ENCODE measurements at regions not wholly inside any gene's neighbourhood (a gene's known extent, or its start where the extent isn't known, plus 50 kb on each side); places are given as distances from the start of the nearest gene placed in this dataset.
"Not testable (repeated sequence)": the region's sequence is repeated elsewhere in the genome, so short reads cannot be mapped to it uniquely, and the experiment has no call there.

DNA sequence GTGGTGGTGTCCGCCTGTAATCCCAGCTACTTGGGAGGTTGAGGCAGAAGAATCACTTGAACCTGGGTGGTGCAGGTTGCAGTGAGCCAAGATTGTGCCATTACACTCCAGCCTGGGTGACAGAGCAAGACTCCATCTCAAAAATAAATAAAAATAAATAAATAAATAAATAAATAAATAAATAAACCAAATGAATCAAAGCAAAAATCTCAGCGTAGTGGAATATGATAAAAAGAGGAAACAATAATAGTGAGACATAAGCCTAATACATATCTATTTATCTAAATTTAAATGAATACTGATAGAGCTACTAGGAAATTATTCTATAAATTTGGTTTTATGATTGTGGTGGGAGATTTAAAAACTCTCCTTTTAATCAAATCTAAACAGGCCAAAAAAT lies 124.2 kb downstream of the B3GNT2 start:
- H3K9me3 ChIP-seq (ENCODE audit: control insufficient read depth, low read length); H3K27me3 ChIP-seq (ENCODE audit: control insufficient read depth, insufficient read depth, low read length); H3K9ac ChIP-seq (ENCODE audit: low read length); H3K4me1 ChIP-seq (ENCODE audit: control insufficient read depth, insufficient read depth, low read length); H3K36me3 ChIP-seq (ENCODE audit: control insufficient read depth, insufficient read depth, low read length); H3K4me3 ChIP-seq (ENCODE audit: low read length): not testable (repeated sequence)

DNA sequence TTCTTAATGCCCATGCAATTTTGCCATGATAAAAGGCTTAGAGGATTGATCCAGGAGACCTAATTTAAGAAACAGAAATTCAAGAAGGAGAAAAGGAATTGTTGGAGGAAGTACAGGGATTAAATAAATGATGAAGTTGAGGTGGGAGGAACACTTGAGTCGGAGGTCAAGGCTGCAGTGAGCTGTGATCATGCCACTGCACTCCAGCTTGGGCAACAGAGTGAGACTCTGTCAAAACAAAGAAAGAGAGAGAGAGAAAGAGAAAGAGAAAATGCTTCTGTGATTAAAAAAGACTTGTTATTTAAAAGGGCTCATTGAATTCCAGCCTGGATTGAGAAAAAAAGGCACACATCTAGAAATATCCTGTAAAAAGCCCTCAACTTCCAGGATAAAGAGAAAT lies 123.2 kb downstream of the B3GNT2 start:
- no peaks in the 10 kb centered on the region for H3K4me1 ChIP-seq (ENCODE audit: control insufficient read depth, insufficient read depth, low read length)
- H3K9ac ChIP-seq (ENCODE audit: low read length): no peak overlapping the region
- no peaks in the 10 kb centered on the region for H3K9me3 ChIP-seq (ENCODE audit: control insufficient read depth, low read length)
- no peaks in the 10 kb centered on the region for H3K27me3 ChIP-seq (ENCODE audit: control insufficient read depth, insufficient read depth, low read length)
- H3K4me3 ChIP-seq (ENCODE audit: low read length): no peak overlapping the region
- no peaks in the 10 kb centered on the region for H3K36me3 ChIP-seq (ENCODE audit: control insufficient read depth, insufficient read depth, low read length)

DNA sequence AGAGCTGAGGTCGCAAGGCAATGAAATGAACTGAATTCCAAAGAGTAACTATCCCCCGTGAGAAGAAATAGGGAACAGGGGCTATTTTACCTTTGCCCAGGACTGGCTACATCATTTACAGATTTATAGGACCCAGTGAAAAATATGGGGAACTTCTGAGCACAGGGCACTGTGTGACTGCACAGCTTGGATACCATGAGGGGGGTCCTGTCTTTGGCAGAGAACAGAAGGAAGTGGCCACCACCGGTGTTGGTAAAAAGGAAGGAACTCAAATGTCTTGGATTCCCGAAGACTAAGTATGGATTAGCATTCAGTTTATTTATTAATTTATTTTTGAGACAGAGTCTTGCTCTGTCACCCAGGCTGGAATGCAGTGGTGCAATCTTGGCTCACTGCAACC lies 119.6 kb downstream of the B3GNT2 start:
- H3K9ac ChIP-seq (ENCODE audit: low read length): no peak overlapping the region
- no peak overlapping the region for H3K4me3 ChIP-seq (ENCODE audit: low read length)
- H3K27me3 ChIP-seq (ENCODE audit: control insufficient read depth, insufficient read depth, low read length): no peaks in the 10 kb centered on the region
- no peaks in the 10 kb centered on the region for H3K9me3 ChIP-seq (ENCODE audit: control insufficient read depth, low read length)
- no peaks in the 10 kb centered on the region for H3K4me1 ChIP-seq (ENCODE audit: control insufficient read depth, insufficient read depth, low read length)
- H3K36me3 ChIP-seq (ENCODE audit: control insufficient read depth, insufficient read depth, low read length): no peaks in the 10 kb centered on the region

GRCh38 chr2:62314291-62314690 lies 118.4 kb downstream of the B3GNT2 start:
- no peak overlapping the region for H3K9ac ChIP-seq (ENCODE audit: low read length)
- no peaks in the 10 kb centered on the region for H3K27me3 ChIP-seq (ENCODE audit: control insufficient read depth, insufficient read depth, low read length)
- H3K9me3 ChIP-seq (ENCODE audit: control insufficient read depth, low read length): no peaks in the 10 kb centered on the region

GRCh38 chr2:62313449-62314227 lies 117.7 kb downstream of the B3GNT2 start:
- H3K9ac ChIP-seq (ENCODE audit: low read length): no peak overlapping the region
- H3K27me3 ChIP-seq (ENCODE audit: control insufficient read depth, insufficient read depth, low read length): no peaks in the 10 kb centered on the region
- H3K4me3 ChIP-seq (ENCODE audit: low read length): no peak overlapping the region
- no peaks in the 10 kb centered on the region for H3K36me3 ChIP-seq (ENCODE audit: control insufficient read depth, insufficient read depth, low read length)
- no peaks in the 10 kb centered on the region for H3K9me3 ChIP-seq (ENCODE audit: control insufficient read depth, low read length)
- peaks cover 11% of the 10 kb centered on the region for H3K4me1 ChIP-seq (ENCODE audit: control insufficient read depth, insufficient read depth, low read length)

More at GRCh38 chr2:62314291-62314690, 118.4 kb downstream of the B3GNT2 start:
- Histone ChIP-seq H3K4me1 (ENCODE audit: control insufficient read depth, insufficient read depth, low read length) (peaks cover 5% of the 10 kb centered on the region), H3K4me3 (ENCODE audit: low read length) (no peak overlapping the region), H3K36me3 (ENCODE audit: control insufficient read depth, insufficient read depth, low read length) (no peaks in the 10 kb centered on the region)

DNA sequence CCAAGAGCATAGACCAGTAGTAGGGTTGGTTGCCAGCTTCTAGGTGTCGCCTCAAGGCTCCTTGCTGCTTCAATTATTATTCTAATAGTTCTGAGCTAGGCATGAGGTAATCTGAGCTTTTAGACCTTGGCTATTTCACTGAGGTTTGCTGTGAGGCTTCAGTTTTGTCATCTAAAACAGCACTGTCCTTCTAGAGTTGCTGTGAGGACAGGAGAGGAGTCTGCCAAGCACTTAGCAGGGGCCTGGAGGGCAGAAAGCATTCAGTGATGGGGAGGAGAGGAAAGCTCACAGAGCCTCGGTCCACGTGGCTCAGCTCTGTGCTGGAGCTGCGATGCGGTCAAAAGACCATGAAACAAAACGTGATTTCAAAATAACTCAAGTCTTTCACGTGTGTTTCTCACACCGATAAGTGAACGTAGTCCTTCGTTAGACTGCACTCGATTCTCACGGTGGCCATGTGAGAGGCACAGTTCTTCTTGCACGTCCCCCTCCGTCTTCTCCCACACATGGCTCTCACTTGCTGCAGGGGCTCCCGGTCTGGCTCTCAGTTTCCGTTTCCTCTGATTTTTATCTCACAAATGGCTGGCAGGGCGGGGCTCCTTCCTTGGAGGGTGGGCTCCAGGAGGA lies 113.7 kb downstream of the B3GNT2 start:
- Histone ChIP-seq H3K36me3 (ENCODE audit: control insufficient read depth, insufficient read depth, low read length) (no peaks in the 10 kb centered on the region), H3K9me3 (ENCODE audit: control insufficient read depth, low read length) (no peaks in the 10 kb centered on the region), H3K4me3 (ENCODE audit: low read length) (no peak overlapping the region), H3K9ac (ENCODE audit: low read length) (no peak overlapping the region), H3K27me3 (ENCODE audit: control insufficient read depth, insufficient read depth, low read length) (no peaks in the 10 kb centered on the region), H3K4me1 (ENCODE audit: control insufficient read depth, insufficient read depth, low read length) (peaks cover 50% of the 10 kb centered on the region)

- no peaks in the 10 kb centered on the region for H3K9me3 ChIP-seq (ENCODE audit: control insufficient read depth, low read length)
- H3K9ac ChIP-seq (ENCODE audit: low read length): no peak overlapping the region
- H3K4me1 ChIP-seq (ENCODE audit: control insufficient read depth, insufficient read depth, low read length): peaks cover 55% of the 10 kb centered on the region
- H3K4me3 ChIP-seq (ENCODE audit: low read length): no peak overlapping the region
- no peaks in the 10 kb centered on the region for H3K36me3 ChIP-seq (ENCODE audit: control insufficient read depth, insufficient read depth, low read length)
- H3K27me3 ChIP-seq (ENCODE audit: control insufficient read depth, insufficient read depth, low read length): no peaks in the 10 kb centered on the region
Measured at GRCh38 chr2:62309081-62309464, 113.2 kb downstream of the B3GNT2 start.

DNA sequence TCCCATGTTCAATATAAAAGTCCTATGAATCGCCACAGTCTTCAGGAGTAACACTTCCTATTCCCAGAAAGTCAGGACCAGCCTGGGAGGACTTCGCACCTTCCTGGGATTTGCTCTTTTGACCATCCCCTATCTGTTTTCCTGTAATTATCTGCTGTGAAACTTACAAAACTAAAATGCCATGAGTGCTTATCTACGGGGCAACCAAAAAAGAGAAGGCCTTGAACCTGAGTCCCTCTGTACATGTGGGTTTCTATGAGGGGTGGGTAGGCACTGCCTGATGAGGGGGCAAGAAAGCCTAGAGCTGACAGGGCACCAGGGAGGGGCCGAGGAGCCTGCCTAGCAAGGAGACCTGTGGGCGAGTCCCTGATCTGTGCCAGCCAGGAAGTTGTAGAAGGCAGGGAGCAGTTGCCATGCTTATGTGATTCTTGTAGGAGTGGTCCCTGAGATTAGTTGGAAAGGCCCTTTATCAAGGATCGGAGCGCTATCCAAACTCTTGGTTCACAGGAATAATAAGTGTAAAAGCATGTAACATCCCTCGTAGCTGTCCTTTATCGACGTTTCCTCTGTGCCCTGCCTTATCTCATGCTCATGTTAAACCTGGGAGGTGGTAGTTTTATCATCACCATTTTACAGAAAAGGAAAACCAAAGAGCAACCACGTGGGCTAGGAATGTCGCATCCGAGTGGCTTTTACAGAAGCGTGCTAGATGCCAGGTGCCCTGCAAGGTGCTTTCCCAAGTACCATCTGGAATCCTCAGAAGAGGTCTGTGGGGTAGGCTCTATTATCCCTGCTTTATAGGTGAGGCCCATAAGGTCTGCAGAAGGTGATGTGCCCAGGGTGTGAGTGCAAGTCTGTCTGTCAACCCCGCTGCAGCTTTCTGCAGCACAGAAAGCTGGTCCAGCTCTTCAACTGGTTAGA lies 111.8 kb downstream of the B3GNT2 start:
- Histone ChIP-seq H3K27me3 (ENCODE audit: control insufficient read depth, insufficient read depth, low read length) (no peaks in the 10 kb centered on the region), H3K9me3 (ENCODE audit: control insufficient read depth, low read length) (no peaks in the 10 kb centered on the region), H3K36me3 (ENCODE audit: control insufficient read depth, insufficient read depth, low read length) (no peaks in the 10 kb centered on the region), H3K9ac (ENCODE audit: low read length) (peak overlapping the region; percentile 68), H3K4me3 (ENCODE audit: low read length) (no peak overlapping the region), H3K4me1 (ENCODE audit: control insufficient read depth, insufficient read depth, low read length) (peaks cover 56% of the 10 kb centered on the region)

DNA sequence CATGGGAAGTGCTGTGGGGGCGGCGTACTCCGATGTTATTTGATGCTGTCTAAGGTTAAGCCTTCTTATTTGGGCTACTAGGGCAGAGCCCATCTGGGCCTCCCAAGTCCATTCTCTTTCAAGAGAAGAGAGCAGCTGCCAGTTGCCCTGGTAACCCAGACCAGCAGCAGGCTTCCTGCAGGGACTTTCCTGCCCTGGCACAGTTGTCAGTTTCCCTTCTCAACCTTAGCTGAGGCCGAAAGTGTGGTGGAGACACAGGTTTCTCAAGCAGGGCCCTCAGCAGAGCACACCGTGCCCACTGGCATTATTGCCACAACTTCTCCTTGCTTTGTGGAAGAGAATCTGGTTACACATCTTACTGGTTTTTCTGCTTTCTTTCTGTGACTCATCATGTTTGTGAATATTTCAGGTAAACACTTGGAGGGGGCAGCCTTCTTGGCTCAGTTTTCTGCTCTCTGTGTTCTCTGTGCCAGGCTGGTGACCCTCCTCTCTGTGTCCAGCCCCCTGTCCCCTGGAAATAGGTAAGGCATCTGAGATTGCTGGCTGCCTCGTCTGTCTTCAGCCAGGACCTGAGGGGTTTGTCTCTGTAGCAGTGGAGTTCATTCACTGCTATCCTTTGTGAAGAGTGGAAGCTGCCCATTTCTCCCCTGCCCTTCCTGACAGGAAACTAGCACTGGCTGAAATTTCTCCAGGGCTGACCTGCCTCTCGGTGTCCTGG lies 111.0 kb downstream of the B3GNT2 start:
- Histone ChIP-seq H3K9ac (ENCODE audit: low read length) (peak overlapping the region; percentile 68), H3K4me1 (ENCODE audit: control insufficient read depth, insufficient read depth, low read length) (peaks cover 56% of the 10 kb centered on the region), H3K4me3 (ENCODE audit: low read length) (no peak overlapping the region), H3K36me3 (ENCODE audit: control insufficient read depth, insufficient read depth, low read length) (no peaks in the 10 kb centered on the region), H3K9me3 (ENCODE audit: control insufficient read depth, low read length) (no peaks in the 10 kb centered on the region), H3K27me3 (ENCODE audit: control insufficient read depth, insufficient read depth, low read length) (no peaks in the 10 kb centered on the region)

DNA sequence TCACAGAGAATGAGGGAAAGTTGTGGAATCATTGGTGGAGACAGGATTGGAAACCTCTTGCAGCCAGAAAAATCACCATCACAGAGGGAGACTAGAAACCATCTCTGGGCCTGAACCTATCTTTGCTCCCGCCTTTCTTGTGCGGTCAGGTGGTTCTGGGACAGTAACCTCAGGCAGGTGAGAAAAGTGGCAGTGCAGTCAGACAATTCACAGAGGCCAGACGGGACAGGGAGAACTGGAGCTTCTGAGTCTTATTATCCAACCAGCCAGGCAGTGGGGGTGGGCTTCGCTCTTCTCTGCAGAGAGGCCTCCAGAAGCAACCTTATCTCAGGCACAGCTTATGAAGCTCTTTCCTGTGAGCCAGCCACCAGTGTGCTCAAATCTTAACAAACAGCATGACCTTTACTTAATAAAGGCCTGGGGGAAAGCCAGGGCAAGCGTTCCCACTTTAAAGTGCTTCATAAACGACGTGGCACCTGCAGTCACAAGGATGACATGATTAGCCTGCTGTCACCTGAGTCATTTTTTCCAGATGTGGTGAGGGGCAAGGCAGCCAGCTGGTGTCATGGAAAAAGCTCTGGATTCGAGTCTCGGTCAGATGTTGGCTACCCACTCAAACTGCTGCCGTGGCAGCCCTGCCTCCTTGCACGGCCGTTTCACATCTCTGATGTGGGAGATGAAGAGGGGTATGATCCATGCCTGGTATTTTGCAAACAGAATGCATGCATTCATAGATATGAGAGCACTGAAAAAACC lies 109.7 kb downstream of the B3GNT2 start:
- Histone ChIP-seq H3K36me3 (ENCODE audit: control insufficient read depth, insufficient read depth, low read length) (no peaks in the 10 kb centered on the region), H3K9ac (ENCODE audit: low read length) (no peak overlapping the region), H3K4me1 (ENCODE audit: control insufficient read depth, insufficient read depth, low read length) (peaks cover 56% of the 10 kb centered on the region), H3K4me3 (ENCODE audit: low read length) (no peak overlapping the region), H3K27me3 (ENCODE audit: control insufficient read depth, insufficient read depth, low read length) (no peaks in the 10 kb centered on the region), H3K9me3 (ENCODE audit: control insufficient read depth, low read length) (no peaks in the 10 kb centered on the region)

All from mucosa of stomach (tissue), 1 donor.